A549 (cell line): ENCODE measurements at regions not wholly inside any gene's neighbourhood (a gene's known extent, or its start where the extent isn't known, plus 50 kb on each side); places are given as distances from the start of the nearest gene placed in this dataset.
"Not testable (repeated sequence)": the region's sequence is repeated elsewhere in the genome, so short reads cannot be mapped to it uniquely, and the experiment has no call there.

ENCODE experiments used
- CEBPB ChIP-seq, 2 experiments: fragments of >200 bp in 1 of 2; sonication (Bioruptor Twin) in 1 of 2; formaldehyde crosslinking in 1 of 2; IDR thresholded peaks; 2 replicates each; pipeline ENCODE4 v1.6.1; 2012 to 2016
- CHD2 ChIP-seq: fragments of 150-350 bp; IDR thresholded peaks from 2 replicates; pipeline ENCODE4 v1.6.1; 2014; ENCODE audit warnings: low read length; ENCODE audit not compliant: partially characterized antibody
- CTCF ChIP-seq: fragments of >200 bp; sonication (Bioruptor Twin); formaldehyde crosslinking; IDR thresholded peaks from 3 replicates; pipeline ENCODE4 v1.5.1; 2016
- HMGXB4 ChIP-seq: fragments of 250-450 bp; sonication (Bioruptor Pico); IDR thresholded peaks from 2 replicates; pipeline ENCODE4 v1.5.0; 2021; ENCODE audit warnings: mild to moderate bottlenecking, moderate library complexity, borderline replicate concordance
- KDM1A ChIP-seq: fragments of 200-600 bp; sonication (generic); IDR thresholded peaks from 2 replicates; pipeline ENCODE4 v1.6.1; 2016; ENCODE audit warnings: low read depth, mild to moderate bottlenecking
- MAX ChIP-seq: IDR thresholded peaks from 2 replicates; pipeline ENCODE4 v1.6.1; 2012
- NR3C1 ChIP-seq: fragments of >200 bp; sonication (Bioruptor Twin); formaldehyde crosslinking; IDR thresholded peaks from 3 replicates; pipeline ENCODE4 v1.6.1; 2017
- RAD21 ChIP-seq, 2 experiments: fragments of >200 bp in 1 of 2; sonication (Bioruptor Twin) in 1 of 2; formaldehyde crosslinking in 1 of 2; IDR thresholded peaks in 1 of 2; conservative IDR thresholded peaks in 1 of 2; 2 replicates in 1 of 2; 3 replicates in 1 of 2; pipeline ENCODE4 v1.6.1; 2012 to 2018; ENCODE audit warnings: inconsistent platforms in 1 of 2
- RARB ChIP-seq: fragments of 250-450 bp; sonication (Bioruptor Pico); IDR thresholded peaks from 2 replicates; pipeline ENCODE4 v1.8.0; 2021; ENCODE audit warnings: mild to moderate bottlenecking, moderate library complexity
- SMC3 ChIP-seq: fragments of >200 bp; sonication (Bioruptor Twin); formaldehyde crosslinking; IDR thresholded peaks from 3 replicates; pipeline ENCODE4 v1.6.1; 2018; ENCODE audit warnings: inconsistent platforms
- USF2 ChIP-seq: fragments of 450-650 bp; IDR thresholded peaks from 2 replicates; pipeline ENCODE4 v1.6.1; 2014; ENCODE audit warnings: antibody characterized with exemption

- not testable (repeated sequence) for TF ChIP-seq CTCF; RARB (CRISPR knock-in tag); USF2; HMGXB4 (CRISPR knock-in tag); CEBPB (IDR thresholded peaks at IDR 0.05); SMC3; CHD2; MAX; NR3C1; RAD21 (conservative IDR thresholded peaks at IDR 0.05 in 1 of 2, IDR thresholded peaks at IDR 0.05 in 1 of 2); KDM1A
Measured at GRCh38 chr15:96216481-96216880, 114.0 kb upstream of the NR2F2 start.
